Inflammatory macrophage (primary cell): ENCODE measurements at regions not wholly inside any gene's neighbourhood (a gene's known extent, or its start where the extent isn't known, plus 50 kb on each side); places are given as distances from the start of the nearest gene placed in this dataset.
"Not testable (repeated sequence)": the region's sequence is repeated elsewhere in the genome, so short reads cannot be mapped to it uniquely, and the experiment has no call there.

Experiments
- DNase-seq, 2 donors: peaks; one replicate each; pipeline ENCODE4 v3.0.0-alpha.2; 2020 to 2022

DNA sequence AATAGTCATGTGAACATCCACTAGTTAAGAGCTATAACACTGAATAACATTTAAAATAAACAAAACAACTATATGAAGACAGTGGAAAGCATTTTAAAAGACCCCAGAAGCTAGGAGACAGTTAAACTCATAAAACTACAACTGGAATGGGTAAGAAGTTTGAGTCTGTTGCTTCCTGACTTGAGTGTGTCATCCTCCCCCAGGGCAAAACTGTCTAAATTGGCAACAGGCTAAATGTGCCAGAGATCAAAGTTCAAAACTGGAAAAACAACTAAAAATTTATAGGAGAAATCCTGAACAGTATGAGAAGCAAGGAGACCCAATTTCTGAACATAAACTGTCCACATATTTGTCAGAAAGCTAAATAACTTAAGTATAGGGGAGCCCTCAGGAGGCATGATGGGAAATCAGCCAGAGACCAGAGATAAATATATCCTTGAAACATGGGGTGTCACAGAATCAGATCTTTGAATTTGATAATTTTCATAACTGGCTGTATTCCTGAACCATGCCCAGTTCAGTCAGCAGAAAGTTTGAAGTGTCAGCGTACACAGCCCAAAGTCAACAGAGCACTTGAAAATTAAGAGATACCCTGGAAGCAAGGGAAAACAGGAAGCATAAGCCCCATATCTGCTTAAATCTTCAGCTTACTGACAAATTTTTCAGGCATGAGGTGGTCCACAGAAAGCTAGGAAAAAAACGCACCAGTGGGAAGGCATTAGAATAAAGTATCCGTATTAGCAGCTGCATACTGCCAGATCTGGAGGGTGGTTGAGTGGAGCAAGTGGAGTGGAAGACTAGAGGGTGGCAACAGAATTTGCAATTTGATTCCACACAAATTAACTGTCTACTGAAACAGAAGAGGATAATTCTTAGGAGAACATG is 516.1 kb upstream of the MAN1A1 start:
- no peak for DNase-seq

DNA sequence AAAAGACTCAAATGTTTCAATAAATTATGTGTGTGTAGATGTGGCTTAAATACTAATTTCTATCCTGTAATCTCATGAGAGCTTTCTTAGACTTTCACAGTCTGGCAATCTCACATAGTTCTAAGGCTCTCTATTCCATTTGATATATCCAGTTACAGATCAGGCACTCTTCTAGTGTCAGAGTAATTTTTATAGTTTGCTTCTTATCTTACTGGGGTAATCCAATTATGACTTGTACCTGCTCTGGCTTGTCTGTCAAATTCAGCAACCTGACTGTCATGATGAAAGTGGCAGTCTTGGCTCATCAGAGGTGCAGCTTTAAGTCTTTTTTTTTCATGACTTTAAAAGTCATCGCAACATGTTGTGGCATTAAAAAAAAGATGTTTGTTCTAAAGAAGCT is 513.2 kb upstream of the MAN1A1 start:
- no peak for DNase-seq

DNA sequence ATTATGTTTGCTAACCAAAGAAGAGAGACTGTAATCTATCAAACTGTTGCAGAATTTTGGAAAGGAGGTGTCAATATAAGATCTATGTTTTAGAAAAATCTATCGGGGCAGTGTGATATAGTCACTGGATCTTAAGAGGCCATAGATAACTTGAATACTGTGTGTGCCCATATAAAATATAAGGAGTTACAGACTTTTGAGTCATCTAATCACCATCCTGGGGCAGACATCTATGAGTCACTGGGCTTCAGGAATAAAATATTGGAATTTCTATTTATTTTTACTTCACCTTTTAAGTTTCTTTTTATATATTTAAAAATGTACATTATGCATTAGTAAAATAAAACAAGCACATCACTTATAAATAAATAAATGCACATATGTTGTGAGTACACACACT is 509.3 kb upstream of the MAN1A1 start:
- no peak for DNase-seq

DNA sequence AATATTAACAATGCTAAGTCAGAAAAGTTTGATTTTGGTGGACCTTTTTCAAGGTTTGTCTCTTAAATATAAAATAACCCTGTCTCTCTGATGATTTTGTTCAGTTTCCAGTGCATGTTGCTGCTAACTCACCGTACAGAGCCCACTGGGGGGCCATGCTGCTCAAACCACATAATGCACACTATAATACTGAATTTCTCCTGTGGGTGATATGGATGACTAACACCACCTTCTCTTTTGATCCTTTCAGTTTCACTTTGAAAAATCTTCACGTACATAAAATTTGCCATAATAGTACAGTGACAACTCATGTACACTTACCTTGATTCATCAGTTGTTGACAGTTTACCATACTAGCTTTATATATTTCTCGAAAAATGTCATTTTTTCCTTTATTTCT is 506.6 kb upstream of the MAN1A1 start:
- no peak for DNase-seq

DNA sequence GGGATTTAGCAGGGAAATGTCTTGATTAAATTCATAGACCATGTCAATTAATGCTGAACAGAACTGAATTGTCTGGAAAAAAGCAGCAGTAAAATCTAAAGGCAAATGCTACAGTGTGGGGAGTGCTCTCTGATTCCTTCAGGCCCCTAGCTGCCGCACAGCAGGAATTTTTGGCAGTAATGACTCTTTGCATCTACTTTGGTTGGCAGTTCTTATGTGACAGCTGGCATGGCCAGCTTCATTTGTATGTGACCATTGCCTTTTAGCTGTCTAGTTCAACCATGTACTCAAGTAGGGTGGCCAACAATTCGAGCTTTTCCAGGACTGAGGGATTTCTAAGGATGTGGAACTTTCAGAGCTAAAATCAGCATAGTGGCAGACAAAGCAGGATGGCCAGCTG is 499.1 kb upstream of the MAN1A1 start:
- DNase-seq, result no peak

DNA sequence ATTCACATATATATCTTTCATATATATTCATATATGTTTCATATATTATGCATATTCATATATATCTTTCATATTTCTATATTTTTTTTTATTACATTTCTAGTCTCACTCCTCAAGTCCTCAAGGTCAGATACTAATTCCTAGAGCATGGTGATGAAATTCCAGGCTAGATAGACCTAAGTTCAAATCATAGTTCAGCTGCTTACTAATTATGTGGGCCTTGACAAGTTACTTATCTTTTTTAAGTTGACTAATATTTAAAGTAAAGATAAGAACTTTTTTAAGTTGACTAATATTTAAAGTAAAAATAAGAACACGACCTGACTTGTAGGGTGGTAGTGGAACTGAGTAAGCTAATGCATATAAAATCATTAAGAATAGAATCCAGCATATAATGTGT is 495.6 kb upstream of the MAN1A1 start:
- no peak for DNase-seq

DNA sequence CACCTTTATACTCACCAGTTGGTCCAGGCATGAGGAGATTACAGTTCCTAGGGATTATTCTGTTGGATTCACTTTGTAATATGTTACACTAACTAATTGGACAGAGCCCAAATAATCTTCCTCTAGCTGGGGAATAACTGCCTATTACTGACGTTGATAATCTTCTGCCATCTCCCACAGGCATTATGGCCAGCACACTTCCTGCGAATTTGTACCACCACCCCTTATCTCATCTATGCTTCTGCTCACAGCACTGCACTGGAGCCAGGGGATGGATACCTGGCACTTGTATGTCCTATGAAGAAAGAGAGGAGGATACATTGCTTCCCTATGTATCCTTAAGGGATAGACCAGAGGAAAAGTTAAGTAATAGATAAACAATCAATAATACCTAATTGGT is 494.8 kb upstream of the MAN1A1 start:
- DNase-seq, result no peak

DNA sequence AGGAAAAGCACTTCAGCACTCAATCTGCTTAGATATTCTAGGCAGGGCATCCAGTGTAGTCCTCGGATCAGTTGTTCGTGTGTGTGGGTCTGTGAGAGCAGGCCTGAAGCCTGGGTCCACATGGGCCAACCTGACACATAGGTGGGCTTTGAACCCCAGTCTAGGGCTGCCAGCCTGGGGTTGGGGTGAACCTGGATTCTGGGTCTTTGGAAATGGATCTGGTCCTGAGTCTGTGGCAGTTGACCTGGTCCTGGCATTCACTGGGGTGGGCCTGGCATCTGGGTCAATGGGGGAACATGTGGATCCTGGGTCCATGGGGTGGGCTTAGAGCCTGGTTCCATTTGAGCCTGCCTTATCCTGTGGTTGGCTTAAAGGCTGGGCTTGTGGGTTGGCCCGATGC is 492.6 kb upstream of the MAN1A1 start:
- no peak for DNase-seq

DNA sequence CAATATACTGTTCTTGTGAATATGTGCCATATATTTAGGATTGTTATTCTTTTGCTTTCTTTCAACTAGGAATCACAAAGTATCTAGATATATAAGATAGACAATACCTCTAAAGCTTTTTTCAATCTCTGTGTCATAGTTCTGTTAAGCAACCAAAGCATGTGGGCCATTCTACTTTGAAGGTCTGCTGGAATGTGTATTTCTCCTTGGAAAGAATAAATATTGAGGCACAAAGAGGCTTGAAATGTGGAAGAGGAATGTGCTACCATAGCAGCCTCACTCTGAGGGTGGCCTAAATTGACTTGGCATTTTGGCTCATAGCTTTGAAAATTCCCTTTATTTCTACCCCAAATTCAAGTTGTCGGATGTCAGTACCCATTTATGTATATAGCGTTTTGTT is 488.5 kb upstream of the MAN1A1 start:
- DNase-seq, result no peak

DNA sequence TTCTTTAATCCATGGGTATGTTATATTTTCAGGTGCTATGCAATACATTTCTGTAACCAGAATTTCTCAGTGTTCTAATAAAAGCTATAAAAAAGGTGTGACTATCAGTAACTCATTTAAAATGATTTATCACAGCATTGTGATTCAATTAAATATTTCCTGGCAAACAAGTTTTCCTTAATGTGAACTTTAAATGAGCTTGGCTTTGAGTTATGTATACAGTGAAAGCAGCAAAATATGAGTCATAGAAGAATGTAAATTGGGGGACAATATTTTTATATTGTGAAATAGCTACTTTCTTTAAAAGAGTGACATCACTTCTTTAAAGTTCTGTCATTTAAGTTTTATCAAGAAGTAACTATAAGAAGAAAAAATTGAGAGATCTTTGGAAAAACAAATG is 484.9 kb upstream of the MAN1A1 start:
- no peak for DNase-seq

DNA sequence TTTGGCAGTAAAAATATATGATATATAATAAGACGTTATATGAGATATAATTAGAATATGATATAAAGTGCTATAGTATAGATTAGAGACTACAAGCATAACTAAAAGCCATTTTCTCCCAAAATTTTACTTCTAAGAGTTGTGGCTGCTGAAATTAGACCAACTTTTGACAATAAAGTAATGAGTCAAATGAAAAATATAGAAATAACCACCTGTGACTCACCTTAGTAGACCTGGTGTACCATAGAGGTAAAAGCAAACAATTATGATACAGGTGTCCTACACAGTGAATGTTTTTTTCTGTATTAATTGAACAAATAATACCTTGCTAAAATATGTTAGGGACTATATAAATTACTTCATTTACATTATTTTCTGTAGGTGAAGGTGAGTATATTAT is 482.9 kb upstream of the MAN1A1 start:
- DNase-seq, result no peak

DNA sequence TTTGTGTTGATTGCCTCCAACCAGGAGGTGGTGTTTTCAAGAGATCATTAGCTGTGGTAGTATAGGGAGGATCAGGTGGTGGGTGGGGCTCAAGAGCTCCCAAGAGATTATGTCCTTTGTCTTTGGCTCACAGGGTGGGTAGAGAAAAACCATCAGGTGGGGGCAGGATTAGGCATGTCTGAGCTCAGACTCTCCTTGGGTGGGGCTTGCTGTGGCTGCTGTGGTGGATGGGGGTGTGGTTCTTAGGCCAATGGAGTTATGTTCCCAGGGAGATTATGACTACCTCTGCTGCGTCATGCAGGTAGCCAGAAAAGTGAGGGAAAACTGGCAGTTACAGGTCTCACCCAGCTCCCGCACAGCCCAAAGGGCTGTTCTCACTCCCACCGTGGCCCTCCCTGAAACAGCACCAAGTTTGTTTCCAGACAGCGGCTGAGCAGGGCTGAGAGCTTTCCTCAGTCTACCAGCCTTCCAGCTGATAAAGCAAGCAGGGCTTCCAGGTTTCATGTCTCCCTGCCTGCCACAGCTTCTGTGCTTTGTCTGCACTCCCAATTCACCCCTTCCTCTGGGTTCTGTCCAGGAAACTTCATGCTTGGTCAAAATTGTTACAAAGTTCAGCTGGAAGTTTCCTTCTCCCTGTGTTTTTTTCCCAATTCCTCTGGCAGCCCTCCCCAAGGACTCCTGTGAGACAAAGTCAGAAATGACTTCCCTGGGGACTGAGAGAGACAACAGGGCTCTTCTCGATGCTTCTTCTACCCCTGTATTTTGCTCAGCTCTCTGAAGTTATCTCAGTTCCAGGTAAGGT is 481.1 kb upstream of the MAN1A1 start:
- DNase-seq, result no peak

DNA sequence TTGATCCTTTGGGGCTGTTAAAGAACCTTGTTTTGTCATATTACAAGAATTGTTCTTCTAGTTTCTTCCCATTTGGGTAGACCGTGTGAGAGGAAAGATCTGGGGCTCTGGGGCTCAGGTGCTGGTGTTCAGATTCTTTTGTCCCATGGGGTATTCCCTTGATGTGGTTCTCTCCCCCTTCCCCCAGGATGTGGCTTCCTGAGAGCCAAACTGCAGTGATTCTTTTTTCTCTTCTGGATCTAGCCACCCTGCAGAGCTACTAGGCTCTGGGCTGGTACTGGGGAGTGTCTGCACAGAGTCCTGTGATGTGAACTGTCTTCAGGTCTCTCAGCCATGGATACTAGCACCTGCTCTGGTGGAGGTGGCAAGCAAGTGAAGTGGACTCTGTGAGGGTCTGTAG is 480.5 kb upstream of the MAN1A1 start:
- DNase-seq, result no peak

DNA sequence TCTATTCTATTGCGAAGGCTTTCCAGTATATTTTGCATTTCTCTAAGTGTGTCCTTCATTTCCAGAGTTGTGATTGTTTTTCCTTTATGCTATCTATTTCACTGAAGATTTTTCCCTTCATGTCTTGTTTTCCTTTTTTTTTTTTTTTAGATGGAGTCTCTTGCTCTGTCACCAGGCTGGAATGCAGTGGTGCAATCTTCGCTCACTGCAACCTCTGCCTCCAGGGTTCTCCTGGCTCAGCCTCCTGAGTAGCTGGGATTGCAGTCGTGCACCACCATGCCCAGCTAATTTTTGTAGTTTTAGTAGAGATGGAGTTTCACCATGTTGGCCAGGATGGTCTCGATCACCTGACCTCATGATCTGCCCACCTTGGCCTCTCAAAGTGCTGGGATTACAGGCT is 479.9 kb upstream of the MAN1A1 start:
- not testable (repeated sequence) for DNase-seq

DNA sequence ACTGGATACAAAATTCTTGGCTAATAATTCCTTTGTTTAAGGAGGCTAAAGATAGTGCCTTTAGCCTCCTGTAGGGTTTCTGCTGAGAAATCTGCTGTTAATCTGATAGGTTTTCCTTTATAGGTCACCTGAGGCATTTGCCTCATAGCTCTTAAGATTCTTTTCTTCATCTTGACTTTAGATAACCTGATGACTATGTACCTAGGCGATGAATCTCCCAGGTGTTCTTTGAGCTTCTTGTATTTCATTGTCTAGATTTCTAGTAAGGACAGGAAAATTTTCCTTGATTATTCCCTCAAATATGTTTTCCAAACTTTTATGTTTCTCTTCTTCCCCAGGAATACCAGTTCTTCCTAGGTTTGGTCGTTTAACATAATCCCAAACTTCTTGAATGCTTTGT is 479.4 kb upstream of the MAN1A1 start:
- no peak for DNase-seq

DNA sequence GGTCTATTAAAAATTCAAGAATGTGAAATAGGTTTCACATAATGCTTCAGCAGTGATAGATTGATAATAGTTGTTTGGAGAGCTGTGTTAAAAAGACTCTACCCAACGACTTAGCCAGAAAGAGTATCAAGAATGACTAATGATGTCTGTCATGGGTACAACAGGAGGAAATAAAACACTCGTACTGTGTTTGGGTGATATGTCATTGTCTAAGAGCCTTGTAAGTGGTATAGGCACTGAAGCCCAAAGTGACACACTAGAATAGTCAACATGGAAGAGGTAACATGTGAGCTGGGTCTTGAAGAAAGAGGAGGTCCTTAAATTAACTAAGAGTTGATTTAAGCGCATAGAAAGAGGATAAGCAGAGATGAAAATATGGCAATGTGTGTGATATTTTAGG is 471.8 kb upstream of the MAN1A1 start:
- no peak for DNase-seq

DNA sequence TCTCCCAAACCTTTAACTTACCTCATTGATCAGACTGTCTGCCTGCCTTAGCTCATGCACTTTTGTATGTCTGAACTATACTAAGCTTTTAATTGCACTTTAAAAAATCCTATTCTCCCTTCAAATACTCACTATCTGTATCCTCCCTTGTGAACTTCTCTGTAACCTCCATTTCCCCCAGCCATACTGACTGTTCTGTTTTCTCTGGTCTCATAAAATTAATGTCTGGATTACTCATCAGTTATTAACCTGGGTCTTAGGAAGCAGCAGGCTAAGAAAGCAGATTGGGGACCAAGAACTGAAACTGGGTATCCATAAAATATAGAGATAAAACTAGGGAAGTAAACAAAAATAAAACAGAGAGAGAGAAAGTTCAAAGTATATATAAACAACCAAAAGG is 469.3 kb upstream of the MAN1A1 start:
- DNase-seq, result no peak

DNA sequence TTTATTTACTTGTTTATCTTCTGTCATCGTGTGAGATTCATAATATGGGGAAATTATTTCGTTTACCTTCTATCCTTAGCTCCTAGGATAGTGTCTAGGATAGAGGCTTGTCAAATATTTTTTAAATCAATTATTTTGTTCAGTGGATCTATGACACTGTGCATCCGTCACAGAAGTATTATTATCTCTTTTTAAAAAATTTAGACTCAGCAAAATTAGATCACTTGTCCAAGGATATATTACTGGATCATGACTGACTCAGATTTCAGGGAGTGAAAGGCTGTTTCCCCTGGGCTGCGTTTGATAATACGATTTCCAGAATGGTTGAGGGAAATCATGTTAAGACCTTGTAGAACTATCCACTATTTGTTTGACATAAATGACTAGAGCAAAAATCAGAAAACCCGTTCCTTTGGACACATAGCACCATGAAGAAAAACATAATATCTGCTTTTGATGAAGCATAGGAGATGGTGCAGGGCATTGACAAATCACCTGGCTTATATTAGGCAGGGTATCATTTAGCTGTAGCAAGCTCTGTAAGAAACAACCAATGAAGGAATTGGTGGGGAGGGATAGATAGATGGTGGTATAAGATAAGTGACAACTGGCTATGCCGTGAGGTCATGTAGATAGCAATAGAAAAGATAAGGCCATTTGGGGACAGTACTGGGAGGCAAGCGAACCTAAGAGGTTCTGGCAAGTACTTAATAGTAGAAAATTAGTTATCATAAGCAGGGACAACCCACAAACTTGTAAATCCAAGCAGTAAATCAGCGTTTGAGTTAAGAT is 465.2 kb upstream of the MAN1A1 start:
- no peak for DNase-seq

DNA sequence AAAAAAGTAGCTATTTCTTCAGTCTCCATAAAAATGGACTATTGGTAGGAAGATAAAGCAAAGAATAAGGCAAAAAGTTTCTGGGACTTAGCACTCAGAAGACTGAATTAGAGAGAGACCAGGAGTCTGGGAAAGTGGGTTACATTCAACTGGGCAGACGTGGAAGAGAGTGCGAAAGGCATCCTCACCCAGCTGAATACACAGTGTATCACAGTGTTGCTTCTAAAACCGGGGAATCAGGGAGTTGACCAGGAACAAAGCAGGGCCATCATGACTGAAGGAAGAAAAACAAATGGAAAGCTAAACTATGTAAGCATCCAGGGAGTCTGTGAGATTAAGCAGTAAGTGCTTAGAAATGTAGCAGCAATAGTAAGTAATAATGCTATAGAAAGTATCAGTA is 452.9 kb upstream of the MAN1A1 start:
- no peak for DNase-seq

DNA sequence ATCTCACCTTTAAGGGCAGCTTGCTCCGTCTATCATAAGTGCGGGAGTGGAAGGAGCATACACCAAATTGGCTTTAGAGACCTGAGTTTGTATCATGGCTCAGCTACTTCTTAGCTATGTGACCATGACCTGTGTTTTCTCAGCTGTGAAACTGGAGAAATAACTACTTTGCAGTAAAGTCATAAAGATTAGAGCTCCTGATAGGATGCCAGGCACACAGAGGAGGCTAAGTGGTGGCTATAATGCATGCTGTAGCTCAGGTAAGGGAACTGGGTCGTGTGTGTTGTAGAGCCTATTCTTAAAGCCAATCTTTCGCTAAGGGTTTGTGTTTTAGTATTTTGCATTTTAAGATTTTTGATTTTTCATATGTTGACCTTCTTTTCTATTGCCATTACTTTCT is 451.5 kb upstream of the MAN1A1 start:
- no peak for DNase-seq

DNA sequence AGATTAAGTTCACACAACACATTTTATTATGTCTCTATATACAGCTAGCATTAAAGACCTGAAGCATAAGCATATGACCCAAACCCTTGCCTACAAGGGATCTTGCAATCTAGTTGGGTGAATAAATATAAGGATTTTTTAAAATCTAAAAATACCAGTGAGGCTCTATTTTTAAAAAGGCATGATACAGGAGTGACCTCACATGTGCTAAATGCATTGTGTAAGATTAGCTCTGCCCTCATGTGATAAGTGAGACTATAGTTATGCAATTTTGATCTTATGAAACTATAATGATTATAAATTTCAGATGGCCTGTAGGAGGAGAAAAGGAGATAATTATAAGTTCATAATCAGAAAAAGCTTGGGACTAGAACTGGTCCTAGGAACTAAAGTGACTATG is 451.0 kb upstream of the MAN1A1 start:
- peak; percentile 52 to 56 for DNase-seq

DNA sequence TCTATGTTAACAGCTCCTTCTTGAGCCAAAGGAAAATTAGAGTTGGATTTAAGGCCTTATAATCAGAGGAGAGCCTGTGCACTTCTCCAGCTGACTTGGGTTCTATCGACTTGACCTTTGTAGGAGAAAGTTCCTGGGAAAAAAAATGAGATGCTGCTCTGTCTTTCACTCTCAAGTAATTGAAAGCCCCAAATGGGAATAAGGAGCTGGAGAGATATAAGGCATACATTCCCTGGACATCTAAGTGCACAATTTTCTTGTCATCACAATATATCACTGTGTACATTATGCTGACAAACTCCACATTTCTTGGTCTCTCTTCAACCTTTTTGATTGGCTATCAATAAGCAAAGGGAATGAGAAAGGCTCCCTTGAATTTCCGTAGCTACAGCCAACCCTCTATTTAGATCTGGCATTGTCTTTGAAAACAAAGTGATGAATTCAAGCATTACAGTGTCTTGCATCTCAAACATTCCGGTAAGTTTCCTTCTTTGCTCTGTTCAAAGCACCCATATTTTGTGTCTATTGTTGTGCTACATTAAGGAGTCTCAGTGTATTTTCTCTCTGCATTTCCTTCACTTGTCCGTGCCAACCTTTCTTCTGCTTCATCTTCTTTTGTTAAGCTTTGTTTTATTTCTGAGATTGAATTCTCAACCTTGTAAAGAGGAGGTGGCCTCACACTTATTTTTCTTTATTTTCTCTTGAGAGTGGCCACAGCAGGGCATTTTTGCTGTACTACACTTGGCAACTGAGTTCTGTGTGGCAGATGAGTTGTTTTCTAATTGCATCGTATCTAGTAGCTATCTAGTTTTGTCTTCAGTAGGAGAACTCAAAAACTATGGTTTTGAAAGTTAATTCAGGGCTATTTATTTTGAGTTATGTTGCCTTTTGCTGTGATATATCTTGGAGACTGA is 450.3 kb upstream of the MAN1A1 start:
- no peak for DNase-seq
